Right hindlimb (tissue), 1 donor: ENCODE measurements at regions not wholly inside any gene's neighbourhood (a gene's known extent, or its start where the extent isn't known, plus 50 kb on each side); places are given as distances from the start of the nearest gene placed in this dataset.

Experiments used
- DNase-seq: peaks from one replicate; pipeline ENCODE4 v3.0.0-alpha.2; 2018

DNA sequence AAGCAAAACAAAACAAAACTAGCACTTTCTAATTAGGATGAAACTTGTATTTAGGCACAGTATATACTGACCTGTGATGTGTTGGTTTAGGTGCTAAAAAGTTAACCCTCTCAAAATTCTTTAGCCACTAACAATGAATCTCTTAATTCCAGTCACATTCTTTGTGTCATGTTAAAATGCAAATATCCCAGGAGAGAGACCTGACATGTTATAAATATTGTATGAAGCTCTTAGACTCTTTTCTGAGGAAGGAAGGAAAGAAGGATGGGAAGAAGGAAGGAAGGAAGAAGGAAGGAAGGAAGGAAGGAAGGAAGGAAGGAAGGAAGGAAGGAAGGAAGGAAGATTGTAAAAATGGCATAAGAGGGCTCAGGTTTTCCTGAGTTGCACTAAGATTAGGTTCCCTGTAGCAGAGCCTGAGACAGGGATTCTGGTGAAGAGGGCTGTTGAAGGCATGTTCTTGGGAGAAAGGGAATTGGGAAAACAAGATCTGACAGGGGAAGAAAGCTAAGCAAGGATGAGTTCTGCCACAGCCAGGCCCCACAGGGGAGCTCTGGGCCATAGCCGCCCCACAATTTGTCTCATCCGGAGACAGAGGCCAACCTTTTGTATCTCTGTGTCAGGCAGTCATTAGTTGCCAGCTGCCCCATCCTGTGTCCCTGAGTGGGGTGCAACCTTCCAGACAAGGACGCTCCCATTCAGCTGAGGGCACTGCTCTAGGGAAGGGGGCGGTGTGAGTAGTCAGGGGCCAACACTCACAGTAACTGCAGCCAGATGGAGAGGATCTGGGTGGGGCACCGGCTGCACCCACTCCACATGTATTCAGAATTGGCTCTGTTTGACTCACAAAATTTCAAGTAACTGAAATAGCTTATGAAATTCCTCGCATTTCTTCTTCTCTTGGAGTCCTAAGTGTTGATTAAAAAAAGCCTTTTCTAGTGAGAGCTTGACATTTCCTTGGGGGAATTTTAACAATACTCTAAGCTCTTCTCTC is 189.3 kb upstream of the ARG1 start:
- no peak for DNase-seq

DNA sequence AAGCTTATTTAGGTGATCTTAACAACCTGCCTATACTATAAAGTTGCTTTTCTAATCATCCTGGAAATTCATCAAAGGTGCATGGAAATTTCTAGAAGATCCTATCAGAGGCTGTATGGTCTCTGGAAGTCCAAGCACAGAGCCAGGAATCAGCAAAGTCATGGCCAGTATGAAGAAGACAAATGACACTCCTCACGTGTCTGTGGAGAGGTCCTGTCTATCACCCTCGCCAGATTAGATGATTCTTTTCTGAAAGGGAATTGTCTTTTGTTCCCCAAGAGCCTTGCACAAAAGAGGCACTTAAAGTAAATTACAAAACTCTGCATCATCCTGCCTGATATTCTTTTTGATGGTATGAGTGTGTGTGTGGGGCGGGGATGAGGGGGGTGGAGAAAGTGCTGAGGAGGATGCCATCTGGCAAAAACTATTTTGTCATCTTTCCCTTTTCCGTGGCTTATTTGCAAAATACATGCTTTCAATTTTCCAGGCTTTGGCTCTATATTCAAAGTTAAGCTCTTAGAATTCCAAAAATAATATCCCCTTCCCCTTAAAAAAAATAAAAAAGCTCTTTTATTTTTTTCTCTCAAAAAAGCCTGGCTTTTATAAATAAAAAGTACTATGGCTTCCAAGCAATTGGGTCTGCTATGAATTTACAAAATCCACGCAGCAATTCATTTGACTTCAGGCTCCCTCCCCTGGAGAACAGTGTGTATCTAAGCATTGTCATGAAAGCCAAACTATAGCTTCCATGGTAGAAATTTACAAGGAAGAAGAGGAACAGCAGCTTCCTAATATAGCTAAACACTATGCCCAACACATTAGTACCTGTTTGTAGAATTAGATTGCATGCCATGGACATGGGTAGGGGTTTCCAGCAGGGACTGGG is 185.2 kb upstream of the ARG1 start:
- no peak for DNase-seq

DNA sequence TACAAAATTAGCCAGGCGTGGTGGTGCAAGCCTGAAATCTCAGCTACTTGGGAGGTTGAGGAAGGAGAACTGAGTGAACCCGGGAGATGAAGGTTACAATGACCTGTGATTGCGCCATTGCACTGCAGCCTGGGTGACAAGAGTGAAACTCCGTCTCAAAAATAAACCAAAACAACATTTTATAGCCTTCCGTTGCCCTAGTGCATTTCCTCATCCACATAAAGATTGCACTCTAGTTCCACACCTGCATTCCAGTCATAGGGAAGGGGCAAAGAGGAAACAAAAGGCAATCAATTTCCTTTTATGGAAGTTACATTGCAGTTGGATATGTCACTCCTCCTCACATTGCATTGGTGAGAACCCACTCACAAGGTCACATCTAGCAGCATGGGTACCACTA is 182.7 kb upstream of the ARG1 start:
- no peak for DNase-seq

DNA sequence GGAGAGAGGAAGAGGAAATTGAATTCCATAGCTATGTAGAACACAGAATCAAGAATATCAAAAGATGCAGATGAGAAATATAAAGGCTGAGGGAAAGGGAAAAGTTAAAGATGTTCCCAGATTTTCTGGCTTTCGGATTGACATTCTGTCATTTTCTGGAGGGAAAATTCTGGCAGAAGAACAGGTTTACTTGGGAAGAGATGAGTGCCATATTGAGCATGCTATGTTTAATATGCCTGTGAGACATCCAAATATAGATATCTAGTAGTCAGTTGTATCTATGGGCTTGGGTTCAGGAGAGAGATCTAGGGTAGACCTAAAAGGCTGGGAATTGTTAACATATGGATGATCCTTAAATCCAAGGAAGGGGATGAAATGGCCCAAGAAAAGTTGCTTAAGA is 181.9 kb upstream of the ARG1 start:
- no peak for DNase-seq

DNA sequence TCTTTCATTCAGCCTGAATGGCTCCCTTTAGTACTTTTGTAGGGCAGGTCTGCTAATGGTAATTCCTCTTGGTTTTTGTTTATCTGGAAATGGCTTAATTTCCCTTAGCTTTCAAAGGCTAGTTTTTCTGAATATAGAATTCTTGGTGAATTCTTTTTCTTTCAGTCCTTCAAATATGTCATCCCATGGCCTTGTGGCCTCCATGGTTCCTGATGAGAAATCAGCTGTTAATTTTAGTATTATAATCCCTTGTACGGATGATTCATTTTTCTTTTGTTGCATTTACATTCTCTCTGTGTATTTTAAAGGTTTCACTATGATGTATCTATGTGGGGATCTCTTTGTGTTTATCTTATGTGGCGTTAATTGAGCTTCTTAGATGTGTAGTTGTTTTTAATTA is 179.6 kb upstream of the ARG1 start:
- DNase-seq: no peak

DNA sequence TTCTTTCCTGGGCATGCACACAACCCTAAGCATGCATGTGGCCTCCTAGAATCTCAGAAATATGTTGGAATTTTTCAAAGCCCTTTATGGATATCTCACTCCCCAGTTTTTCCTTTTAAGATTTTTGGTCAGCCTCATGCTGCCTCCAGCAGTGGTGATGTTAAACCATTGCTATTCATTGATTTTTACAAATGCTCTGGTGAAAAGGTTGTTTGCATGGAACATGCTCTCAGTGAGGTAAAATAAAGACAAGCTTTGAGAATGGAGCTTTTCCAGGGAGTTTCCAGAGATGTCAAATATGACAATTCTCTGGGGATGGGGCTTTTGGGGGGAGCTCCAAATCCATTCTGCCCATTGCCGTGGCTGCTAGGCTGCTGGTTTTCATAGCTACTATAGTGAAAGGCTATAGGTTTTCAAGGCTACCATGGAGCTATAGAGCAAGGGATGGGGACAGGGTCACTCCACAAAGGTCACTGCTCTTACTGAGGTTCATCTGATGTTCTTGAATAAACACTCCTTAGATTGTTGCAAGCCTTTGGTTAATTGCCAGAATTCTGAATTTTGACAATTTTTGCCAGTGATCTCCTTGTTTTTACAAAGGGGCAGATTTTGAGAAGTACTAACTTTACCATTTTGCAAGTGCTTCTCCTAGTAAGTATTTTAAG is 178.1 kb upstream of the ARG1 start:
- DNase-seq: no peak

DNA sequence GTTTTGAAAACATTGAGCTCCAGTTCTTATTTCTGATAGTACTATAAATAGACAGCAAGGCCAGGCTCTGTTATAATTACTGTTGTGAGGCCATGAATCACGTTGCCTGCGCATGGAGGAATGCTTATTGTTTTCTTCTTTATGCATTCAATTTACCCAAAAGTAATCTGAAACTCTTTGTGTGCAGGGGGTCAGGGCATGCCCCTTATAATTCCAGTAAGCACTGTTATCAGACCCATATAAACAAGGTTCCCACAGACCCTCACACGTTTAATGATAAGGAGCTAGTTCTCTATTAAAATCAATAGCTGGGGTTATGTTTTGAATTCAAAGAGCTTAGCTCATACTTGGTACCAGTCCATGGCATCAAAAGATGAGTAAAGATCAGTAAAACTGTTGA is 174.8 kb upstream of the ARG1 start:
- no peak for DNase-seq

- no peak for DNase-seq
Measured at GRCh38 chr6:131399433-131399832, 173.6 kb upstream of the ARG1 start.

GRCh38 chr6:131400054-131400778 is 172.8 kb upstream of the ARG1 start:
- DNase-seq: no peak

- no peak for DNase-seq
Measured at GRCh38 chr6:131400779-131401496, 172.1 kb upstream of the ARG1 start.

DNA sequence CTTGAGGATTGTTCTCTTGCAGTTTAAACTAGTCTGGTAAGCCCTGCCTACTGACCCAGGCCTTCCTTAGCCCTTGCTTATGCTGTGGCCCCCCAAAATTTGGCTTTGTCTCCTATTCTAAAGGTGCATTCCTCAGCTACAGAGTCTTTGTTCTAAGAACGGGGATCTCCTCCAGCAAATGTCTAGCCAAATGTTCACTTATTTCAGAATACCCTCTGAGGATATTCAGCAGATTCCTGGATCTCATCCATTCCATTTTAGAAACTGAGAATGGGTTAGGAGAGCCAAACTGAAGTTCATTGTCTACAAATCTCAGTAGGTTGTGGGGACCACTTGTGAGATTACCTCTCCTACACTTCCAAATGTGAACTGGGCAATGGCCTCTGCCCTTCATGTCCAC is 164.2 kb upstream of the ARG1 start:
- DNase-seq: no peak

DNA sequence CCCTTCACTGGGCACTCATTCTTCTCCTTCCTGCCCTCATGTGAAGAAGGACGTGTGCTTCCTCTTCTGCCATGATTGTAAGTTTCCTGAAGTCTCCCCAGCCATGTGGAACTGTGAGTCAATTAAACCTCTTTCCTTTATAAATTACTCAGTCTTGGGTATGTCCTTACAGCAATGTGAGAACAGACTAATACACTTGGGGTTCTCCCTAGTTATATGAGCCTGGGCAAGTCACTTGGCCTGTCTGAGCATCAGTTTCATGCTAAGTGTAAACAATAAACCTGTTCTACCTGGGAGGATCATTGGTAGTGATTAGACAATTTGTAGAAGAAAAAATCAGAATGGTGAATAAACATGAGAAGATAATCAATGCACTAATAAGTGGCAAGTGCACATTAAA is 162.2 kb upstream of the ARG1 start:
- DNase-seq: no peak

DNA sequence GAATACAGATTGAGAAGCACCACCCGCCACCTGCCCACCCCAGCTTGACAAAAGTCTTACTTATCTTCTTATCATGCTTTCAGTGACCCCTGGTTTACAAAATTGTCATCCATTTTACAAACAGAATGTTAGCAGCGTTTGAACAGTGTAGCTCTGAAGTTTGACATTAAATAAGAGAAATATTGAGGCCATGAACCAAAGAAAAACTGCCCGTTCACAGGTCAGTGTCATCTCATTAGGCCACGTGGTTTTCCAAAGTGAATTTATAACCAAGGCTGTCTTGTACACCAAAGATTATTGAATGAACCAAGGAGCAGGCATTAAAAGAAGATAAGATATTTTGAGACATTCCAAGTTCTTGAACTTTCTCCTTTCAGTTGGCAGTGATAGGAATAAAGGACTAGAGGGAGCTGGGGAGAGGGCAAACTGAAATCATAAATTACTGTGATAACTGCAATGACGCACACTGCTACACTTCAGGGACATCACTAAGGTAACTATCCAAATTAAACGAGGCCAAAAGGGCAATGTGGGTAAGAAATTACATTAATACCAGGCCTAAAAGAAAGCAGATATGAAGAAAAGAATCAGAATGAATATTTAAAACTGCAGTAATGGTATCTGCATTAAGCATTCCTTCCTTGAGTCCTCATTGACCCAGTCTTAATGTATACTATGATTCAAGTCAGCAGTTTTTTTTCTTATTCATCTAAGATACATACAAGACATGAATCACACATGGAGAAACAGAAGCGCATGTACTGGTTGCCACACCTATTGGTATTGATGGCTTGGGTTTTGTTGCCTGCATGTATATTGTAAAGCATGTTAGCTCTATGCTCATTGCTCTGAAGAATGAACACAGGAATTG is 159.8 kb upstream of the ARG1 start:
- no peak for DNase-seq

- no peak for DNase-seq
Measured at GRCh38 chr6:131413831-131414191, 159.2 kb upstream of the ARG1 start.

GRCh38 chr6:131414956-131415355 is 158.1 kb upstream of the ARG1 start:
- no peak for DNase-seq

DNA sequence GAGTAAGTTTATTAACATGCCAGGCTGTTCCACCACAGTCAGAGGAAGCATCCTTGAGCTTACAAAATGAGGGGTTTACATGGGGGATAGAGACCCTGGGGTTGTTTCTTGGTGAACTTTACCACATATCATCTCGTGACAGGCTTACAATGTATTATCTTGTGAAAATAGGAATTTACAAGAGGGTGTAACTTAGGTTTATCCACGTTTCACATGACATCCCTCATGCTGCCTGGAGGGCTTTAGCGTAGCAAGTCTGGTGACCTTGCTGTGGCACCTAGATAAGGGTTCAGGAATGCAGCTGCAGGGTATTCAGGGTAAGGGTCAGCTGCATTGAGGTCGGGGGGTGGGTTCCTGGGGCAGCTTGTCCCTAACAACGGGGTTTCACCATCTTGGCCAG is 154.6 kb upstream of the ARG1 start:
- DNase-seq: no peak

- DNase-seq: no peak
Measured at GRCh38 chr6:131419702-131420101, 153.3 kb upstream of the ARG1 start.

DNA sequence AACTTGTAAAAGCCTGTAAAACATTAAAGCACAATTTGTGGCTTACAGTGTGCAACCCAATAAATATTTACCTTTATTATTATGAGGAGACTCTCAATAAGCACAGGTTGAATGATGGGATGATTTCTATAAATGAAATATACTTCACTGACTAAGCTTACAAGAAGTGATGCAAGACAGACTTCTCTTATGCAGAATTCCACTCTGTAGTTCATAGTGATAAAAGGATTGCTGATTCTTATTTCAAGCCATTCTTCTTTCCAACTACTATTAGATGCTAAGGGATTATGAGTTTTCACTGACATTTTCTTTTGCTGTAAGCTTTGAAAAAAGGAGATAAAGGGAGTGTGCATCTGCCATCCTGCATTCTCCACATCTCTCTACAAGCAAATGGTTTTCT is 149.0 kb upstream of the ARG1 start:
- no peak for DNase-seq

DNA sequence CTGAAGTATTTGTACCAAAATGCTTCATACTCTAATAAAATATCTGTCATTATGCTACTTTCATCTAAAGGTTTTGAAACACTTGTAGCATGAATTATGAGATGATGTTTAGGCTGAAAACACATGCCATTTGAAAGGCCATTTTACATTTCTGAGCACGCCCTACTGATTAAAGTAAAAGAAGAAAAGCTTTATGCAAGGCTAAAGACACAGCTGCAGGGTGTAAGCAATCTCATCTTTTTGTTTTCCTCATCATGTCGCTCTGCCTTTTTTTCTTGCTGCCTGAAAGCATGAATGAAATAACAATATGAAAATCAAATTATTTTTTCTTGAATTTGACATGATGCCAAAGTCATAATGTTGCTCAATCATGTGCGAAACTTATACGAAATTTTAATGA is 148.6 kb upstream of the ARG1 start:
- no peak for DNase-seq

DNA sequence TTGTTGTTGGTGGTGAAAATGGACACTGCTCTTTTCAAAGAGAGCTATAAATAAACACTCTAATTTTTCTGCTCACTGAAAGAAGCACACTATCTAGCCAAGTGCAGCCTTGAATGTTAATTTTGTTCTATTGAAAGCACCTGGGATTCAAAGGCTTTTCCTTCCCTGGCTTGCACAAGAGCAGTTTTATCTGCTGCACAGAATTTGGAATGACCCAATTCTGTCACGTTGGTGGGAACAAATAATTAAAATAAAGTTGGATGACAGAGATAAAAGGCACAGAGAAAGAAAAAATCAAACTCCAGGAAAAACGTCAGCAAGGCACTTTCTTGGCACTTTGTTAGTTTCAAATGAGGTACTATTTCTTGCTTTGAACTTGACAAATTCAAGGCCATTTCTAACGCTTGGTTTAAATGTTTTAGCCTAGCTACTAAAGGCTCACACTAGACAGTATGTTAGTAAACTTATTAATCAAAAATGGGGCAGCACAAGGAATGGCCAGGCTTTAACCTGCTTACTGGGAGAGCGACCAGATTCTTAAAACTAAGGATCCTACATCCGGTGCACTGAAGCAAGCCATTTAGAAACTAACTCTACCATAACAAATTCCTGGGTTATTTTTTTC is 145.5 kb upstream of the ARG1 start:
- no peak for DNase-seq

DNA sequence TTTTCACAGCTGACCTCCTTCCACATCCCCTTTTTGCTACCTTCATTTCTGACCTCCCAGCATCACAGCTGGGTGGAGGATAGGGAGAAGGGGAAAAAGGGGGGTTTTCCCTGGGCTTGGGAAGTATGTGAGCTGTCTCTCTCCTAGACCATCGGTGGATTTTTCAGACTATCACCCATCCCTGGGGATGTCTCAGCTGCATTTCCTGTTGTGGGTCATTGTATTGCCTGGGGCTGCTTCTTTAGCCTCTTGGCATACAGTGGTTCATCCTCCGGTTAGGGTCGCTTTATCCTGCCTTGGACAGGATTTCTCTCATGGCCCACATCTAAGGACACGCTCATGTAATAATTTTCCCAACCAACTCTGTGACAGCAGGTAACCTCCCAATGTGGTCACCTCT is 142.5 kb upstream of the ARG1 start:
- no peak for DNase-seq
